ENCODE measurements at regions not wholly inside any gene's neighbourhood (a gene's known extent, or its start where the extent isn't known, plus 50 kb on each side); places are given as distances from the start of the nearest gene placed in this dataset.

DNA sequence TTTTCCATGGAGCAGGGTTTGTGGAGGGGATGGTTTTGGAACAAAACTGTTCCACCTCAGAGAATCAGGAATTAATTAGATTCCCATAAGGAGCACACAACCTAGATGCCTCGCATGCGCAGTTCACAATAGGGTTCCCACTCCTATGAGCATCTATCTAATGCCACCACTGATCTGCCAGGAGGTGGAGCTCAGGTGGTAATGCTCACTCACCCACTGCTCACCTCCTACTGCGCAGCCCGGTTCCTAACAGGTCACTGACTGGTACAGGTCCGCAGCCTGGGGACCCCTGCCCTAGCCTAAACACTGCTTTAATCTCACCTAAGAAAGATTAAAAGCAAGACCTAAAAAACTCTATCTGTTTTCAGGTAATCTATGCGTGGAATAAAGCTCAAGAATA, 553.0 kb downstream of the JRKL start:
- Histone ChIP-seq H4K20me1 (ENCODE audit: low read length) (no peaks in the 10 kb centered on the region), H3K9me3 (ENCODE audit: low read length) (no peaks in the 10 kb centered on the region), H2AFZ (ENCODE audit: low read length) (no peak overlapping the region), H3K27me3 (ENCODE audit: low read length) (no peaks in the 10 kb centered on the region), H3K79me2 (ENCODE audit: low read length) (no peaks in the 10 kb centered on the region), H3K9me2 (replicated peaks; ENCODE audit: low read length) (no peaks in the 10 kb centered on the region), H3K4me2 (ENCODE audit: low read length) (no peak overlapping the region), H3K36me3 (ENCODE audit: low read depth, low read length) (no peaks in the 10 kb centered on the region), H3K4me3 (ENCODE audit: low read length) (no peak overlapping the region), H3K27ac (ENCODE audit: low read length) (no peak overlapping the region), H3K9ac (ENCODE audit: low read length) (no peak overlapping the region), H3K4me1 (ENCODE audit: insufficient read depth, low read length) (no peaks in the 10 kb centered on the region), H3F3A (ENCODE audit: low read length, unreplicated experiment) (no peaks in the 10 kb centered on the region)
- no TSS peak for BruUV-seq (replicated peaks)
- ATAC-seq, result no peak
- intact Hi-C loops (cut with micrococcal nuclease), result no loop called here
- ChIA-PET POLR2A (ENCODE audit: unreplicated experiment) (no interaction called here), CTCF (no interaction called here)
- DNase-seq, result no peak
- TF ChIP-seq EZH2phosphoT487 (IDR thresholded peaks at IDR 0.05; ENCODE audit: borderline replicate concordance, low read length), result no peak
- TF ChIP-seq EZH2 (IDR thresholded peaks at IDR 0.05; ENCODE audit: low read length, unreplicated experiment), result no peak
- TF ChIP-seq, protein P1, sequence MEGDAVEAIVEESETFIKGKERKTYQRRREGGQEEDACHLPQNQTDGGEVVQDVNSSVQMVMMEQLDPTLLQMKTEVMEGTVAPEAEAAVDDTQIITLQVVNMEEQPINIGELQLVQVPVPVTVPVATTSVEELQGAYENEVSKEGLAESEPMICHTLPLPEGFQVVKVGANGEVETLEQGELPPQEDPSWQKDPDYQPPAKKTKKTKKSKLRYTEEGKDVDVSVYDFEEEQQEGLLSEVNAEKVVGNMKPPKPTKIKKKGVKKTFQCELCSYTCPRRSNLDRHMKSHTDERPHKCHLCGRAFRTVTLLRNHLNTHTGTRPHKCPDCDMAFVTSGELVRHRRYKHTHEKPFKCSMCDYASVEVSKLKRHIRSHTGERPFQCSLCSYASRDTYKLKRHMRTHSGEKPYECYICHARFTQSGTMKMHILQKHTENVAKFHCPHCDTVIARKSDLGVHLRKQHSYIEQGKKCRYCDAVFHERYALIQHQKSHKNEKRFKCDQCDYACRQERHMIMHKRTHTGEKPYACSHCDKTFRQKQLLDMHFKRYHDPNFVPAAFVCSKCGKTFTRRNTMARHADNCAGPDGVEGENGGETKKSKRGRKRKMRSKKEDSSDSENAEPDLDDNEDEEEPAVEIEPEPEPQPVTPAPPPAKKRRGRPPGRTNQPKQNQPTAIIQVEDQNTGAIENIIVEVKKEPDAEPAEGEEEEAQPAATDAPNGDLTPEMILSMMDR (conservative IDR thresholded peaks at IDR 0.05; ENCODE audit: low read depth, low read length), result no peak

DNA sequence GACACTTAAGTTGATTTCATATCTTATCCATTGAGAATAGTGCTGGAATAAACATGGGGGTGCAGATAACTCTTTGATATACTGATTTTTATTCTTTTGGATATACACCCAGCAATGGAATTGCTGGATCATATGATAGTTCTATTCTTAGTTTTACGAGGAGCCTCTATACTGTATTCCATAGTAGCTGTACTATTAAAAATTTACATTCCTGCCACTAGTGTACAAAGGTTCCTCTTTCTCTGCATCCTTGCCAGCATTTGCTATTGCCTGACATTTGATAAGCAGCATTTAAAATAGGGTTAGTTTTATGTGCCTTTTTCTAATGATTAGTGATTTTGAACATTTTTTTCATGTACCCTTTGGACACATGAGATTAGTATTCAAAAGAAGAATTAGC, 554.2 kb downstream of the JRKL start:
- Histone ChIP-seq H3K4me3 (ENCODE audit: low read length) (no peak overlapping the region), H3K4me1 (ENCODE audit: insufficient read depth, low read length) (no peaks in the 10 kb centered on the region), H3K9me2 (replicated peaks; ENCODE audit: low read length) (no peaks in the 10 kb centered on the region), H3K79me2 (ENCODE audit: low read length) (no peaks in the 10 kb centered on the region), H4K20me1 (ENCODE audit: low read length) (no peaks in the 10 kb centered on the region), H3K36me3 (ENCODE audit: low read depth, low read length) (no peaks in the 10 kb centered on the region), H3F3A (ENCODE audit: low read length, unreplicated experiment) (no peaks in the 10 kb centered on the region), H3K9me3 (ENCODE audit: low read length) (no peaks in the 10 kb centered on the region), H3K9ac (ENCODE audit: low read length) (no peak overlapping the region), H3K27me3 (ENCODE audit: low read length) (no peaks in the 10 kb centered on the region), H3K27ac (ENCODE audit: low read length) (no peak overlapping the region), H3K4me2 (ENCODE audit: low read length) (no peak overlapping the region), H2AFZ (ENCODE audit: low read length) (no peak overlapping the region)
- TF ChIP-seq, protein P1 (conservative IDR thresholded peaks at IDR 0.05; ENCODE audit: low read depth, low read length), result no peak; the same call in 1 of the 2 replicates
- no peak for TF ChIP-seq EZH2phosphoT487 (IDR thresholded peaks at IDR 0.05; ENCODE audit: borderline replicate concordance, low read length)
- DNase-seq, result peak; percentile 25
- no TSS peak for BruUV-seq (replicated peaks)
- intact Hi-C loops (cut with micrococcal nuclease), result no loop called here
- no peak; the same call in 1 of the 2 replicates for ATAC-seq
- CTCF ChIA-PET, result no interaction called here
- POLR2A ChIA-PET (ENCODE audit: unreplicated experiment), result no interaction called here

DNA sequence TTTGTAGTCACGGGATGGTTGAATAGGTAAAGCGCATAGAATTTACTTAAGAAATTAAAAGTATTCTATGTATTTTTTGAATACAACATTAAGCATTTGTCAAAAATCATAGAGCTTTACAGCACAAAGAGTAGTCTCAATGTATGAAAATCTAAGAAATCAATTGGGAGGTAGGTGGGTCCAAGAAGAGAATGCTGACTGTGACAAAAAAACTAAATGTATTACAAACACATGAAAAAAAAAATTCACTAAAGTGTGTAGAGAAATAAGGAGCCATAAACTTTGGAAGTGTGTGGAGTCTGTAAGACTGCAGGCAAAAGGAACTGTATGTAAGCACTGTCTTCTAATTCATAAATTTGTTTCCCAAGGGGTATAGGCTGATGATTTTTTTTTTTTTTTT, 558.3 kb downstream of the JRKL start:
- Histone ChIP-seq H3K4me2 (ENCODE audit: low read length) (no peak overlapping the region), H3K4me3 (ENCODE audit: low read length) (no peak overlapping the region), H3F3A (ENCODE audit: low read length, unreplicated experiment) (no peaks in the 10 kb centered on the region), H3K9me3 (ENCODE audit: low read length) (no peaks in the 10 kb centered on the region), H3K27me3 (ENCODE audit: low read length) (no peaks in the 10 kb centered on the region), H3K27ac (ENCODE audit: low read length) (no peak overlapping the region), H3K4me1 (ENCODE audit: insufficient read depth, low read length) (no peaks in the 10 kb centered on the region), H3K79me2 (ENCODE audit: low read length) (no peaks in the 10 kb centered on the region), H3K36me3 (ENCODE audit: low read depth, low read length) (no peaks in the 10 kb centered on the region), H4K20me1 (ENCODE audit: low read length) (no peaks in the 10 kb centered on the region), H3K9ac (ENCODE audit: low read length) (no peak overlapping the region), H2AFZ (ENCODE audit: low read length) (no peak overlapping the region), H3K9me2 (replicated peaks; ENCODE audit: low read length) (no peaks in the 10 kb centered on the region)
- ATAC-seq, result no peak
- ChIA-PET POLR2A (ENCODE audit: unreplicated experiment) (no interaction called here), CTCF (no interaction called here)
- no TSS peak for BruUV-seq (replicated peaks)
- TF ChIP-seq EZH2 (IDR thresholded peaks at IDR 0.05; ENCODE audit: low read length, unreplicated experiment) (no peak), EZH2phosphoT487 (IDR thresholded peaks at IDR 0.05; ENCODE audit: borderline replicate concordance, low read length) (no peak)
- TF ChIP-seq, protein P1 (conservative IDR thresholded peaks at IDR 0.05; ENCODE audit: low read depth, low read length), result no peak
- no peak for DNase-seq
- intact Hi-C loops (cut with micrococcal nuclease), result no loop called here
